ENCODE measurements at regions not wholly inside any gene's neighbourhood (a gene's known extent, or its start where the extent isn't known, plus 50 kb on each side); places are given as distances from the start of the nearest gene placed in this dataset.

DNA sequence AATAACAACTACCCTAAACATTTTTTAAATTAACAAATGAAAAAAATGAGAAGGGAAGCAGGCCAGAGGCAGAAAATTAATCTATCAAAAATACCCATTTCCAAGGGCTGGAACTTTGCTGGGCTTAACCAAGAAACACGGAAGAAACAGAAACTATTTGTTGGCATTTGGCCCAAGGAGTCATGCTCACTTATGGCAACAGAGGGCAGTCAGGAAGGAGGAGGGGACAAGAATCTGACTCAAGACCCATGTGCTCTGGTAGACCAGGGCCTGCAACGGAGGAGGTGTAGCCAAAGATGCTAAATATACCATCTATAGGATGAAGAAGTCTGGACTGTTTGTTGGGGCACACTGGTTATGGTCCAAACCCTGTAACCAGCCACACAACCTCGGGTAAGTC lies 496.7 kb downstream of the COG6 start:
- DNase-seq: no peak

DNA sequence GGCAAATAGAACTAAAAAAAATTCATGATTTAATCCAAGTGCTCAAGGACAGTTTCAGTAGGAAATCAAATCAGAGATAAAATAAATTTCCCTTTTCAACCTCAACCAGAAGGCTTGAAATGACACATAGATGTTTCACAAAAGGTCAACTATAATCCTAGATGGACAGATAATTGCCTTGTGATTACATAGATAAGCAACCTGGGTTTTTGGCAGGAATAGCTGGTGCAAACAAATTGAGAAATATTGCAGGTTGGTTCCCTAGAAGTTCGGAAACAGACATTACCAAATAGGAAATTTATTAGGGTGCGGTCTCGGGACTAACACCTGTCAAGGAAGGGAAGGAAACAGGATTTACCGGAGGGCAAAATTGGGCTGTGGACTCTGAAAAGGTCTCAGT lies 497.5 kb downstream of the COG6 start:
- DNase-seq: no peak

DNA sequence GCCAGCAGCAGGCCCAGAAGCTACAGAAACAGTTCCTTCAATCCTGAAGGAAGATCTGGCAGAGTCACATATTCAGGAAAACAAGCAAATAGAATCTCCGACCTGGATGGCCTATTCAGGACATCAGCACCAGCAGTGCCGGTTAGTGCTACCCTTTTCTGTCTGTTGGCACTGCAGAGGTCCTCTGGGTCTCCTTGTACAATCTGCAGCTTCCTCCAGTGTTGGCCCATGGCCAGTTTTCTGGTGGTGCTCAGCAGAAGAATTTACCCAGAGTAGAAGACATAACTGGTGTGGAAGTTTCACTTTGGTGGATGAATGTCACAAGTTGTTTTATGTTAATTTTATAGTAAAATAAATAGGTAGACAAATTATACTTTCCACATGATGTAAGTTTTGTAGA lies 498.1 kb downstream of the COG6 start:
- DNase-seq: no peak

DNA sequence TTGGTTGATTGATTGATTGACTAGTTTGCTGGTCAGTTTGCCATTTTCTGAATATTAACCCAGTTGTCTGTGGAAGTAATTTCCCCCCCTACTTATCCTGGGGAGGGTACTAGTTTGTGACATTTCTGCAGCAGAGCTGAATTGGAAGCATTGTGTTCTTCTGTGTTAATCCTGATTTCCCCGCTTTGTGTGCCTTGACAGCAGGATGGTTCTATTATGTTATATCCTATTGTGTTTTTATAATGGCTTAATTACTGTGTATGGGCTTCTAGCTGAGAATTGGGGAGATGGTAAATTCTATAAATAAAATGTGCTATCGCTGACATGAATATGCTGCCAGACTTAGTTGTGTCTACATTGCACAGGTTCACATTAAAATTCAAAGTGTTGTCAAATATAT lies 499.7 kb downstream of the COG6 start:
- no peak for DNase-seq

DNA sequence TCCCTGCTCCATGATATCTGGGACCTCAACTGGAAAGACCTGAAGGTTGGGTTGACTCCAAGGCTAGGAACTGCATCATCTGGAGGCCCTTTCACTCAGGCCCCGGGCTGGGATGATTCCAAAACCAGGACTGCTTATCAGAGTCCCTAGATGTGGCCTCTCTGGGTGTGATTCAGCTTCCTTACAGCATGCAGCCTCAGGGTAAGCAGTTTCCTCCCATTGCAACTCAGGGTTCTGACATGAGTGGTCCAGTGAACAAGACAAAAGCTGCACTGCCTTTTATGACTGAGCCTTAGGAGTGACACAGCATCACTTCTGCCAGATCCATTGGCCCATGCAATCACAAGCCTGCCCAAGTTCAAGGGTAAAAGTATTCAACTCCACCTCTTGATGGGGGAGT lies 502.8 kb downstream of the COG6 start:
- DNase-seq: no peak

DNA sequence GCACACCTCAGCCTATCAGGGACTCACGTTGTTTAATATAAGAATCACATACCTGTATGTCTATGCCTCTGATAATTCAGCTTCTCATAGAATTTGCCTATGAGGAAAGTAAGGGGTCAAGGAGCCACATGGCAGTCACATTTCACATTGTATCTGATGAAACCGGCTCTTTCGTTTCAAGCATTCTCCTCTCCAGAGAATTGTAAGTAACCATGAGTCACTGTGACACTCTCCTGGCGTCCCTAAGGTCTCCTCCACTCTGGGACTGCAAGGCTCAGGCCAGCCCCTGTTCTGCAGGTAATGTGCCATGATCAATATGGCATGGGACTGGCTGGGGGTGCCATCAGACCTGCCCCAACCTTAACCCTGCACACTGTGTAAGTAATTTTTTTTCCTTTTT lies 503.3 kb downstream of the COG6 start:
- no peak for DNase-seq

DNA sequence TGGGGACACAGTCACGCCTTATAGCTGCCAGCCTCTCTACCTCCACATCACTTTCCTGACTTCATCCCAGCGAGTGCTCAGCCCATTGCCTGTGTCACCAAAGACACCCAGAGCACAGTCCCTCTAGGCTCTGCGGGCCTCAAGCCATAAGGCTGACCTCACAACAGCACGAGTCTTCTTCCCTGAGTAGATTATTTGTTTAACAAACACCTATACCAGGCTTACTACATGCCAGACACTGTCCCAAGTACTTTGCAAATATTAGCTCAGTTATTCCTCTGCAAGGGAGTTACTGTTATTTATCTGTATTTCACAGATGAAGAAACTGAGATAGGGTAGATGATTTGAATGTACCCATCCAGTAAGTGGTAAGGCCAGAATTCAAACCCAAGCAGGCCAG lies 504.3 kb downstream of the COG6 start:
- no peak for DNase-seq

DNA sequence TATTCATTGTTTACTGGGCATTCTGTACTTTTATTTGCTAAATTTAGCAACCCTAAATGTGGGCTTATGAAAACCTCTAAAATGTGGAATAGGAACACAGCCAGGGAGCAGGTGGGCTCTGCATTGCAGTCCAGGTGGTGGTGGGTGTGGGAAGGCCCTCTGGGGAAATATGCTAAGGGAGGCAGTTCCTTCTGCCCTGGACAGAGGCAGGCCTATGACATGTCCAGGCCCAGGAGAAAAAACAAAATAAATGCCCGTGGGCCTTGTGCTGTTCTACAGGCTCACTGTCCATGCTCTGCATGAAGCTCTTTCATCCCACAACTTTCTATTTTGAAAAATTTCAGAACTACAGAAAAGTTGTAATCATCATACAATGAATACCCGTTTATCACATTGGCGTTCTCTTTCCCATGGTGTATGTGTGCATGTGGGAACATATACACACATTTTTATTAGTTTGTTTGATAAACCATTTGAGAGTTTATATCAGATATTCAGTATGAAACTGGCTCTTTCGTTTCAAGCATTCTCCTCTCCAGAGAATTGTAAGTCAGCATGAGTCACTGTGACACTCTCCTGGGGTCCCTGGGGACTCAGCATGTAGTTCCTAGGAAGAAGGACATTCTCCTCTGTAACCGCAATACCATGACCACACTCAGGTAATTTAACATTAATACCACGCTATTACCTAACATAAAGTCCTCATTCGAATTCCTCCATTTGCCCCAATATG lies 505.3 kb downstream of the COG6 start:
- no peak for DNase-seq

DNA sequence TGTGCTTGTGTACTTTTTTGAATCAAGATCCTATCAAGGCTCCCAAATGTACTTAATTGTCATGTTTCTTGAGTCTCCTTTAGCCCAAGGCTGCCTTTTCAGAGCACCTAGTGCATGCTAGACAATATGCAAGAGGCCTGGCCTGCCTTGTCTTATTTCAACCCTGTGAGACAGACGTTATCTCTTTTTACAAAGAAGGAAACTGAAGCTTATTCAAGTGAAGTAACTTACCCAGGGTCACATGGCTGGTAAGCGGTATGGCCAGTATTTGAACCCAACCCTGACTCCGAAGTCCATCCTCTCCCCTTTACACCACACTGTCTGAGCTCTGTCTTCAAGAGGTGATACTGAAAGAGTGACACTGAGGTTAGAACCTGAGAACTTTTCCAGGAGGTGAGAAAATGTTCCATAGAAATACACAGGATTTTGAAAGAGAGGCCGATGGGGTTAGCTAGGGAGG lies 505.1 kb downstream of the FOXO1 start:
- no peak for DNase-seq

DNA sequence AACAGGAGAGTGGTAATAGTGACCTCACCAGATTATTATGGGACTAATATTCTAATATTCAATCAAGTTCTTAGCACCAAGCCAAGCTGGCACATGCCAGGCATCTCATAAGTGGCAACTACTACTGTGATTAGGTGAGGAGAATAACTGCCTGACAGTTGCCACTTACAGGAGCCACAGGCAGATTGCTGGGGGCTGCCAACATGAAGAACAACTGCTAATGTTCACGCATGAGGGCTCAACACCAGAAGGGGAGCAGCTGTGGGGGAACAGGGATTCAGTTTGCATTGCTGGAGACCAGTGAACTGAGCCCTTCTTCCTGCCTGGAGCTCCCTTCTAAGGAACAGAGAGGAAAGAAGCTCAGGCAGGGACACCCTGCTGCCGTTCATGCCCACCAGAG lies 504.5 kb downstream of the FOXO1 start:
- no peak for DNase-seq

DNA sequence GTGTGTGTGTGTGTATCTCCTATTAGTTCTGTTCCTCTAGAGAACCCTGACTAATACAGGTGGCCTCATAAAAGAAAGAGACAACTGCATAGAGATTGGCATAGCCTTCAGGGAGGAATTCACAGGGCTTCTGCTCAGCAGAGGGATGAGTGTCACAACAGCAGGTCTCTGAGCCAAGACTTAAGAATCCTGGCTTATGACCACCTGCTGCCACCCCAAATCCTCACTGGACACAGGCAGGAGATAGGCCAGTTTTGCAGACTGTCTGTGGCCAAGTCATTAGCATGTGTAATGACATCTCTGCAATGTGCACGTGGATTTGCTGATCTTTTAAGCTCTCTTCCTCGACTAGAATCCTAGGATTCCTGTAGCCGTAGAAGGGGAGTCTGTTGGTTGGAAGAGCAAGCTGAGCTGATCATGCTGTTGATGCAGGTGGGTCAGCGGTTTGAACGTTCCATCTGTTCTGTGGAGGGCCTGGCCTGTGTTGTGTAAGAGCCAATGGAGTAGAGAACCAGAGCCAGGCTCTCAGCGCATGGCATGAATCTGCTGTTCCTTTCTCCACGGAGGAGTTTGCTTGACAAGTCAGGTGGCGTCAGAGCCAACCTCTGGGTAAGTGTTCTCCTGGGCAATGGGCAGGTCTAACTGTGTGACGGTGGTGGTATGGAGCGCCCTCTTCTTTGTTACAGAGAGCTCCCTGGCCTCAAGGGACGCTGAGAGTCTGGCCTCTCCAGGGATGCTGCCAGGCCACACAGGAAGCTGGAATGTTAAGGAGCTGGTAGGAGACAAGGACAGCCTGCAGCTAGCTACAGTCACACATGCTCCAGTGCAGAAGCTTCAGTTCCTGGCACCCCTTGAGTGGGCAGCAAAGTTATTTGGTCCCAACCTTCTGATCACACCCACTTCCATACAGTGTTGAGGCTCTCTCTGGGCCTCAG lies 503.1 kb downstream of the FOXO1 start:
- DNase-seq: no peak

DNA sequence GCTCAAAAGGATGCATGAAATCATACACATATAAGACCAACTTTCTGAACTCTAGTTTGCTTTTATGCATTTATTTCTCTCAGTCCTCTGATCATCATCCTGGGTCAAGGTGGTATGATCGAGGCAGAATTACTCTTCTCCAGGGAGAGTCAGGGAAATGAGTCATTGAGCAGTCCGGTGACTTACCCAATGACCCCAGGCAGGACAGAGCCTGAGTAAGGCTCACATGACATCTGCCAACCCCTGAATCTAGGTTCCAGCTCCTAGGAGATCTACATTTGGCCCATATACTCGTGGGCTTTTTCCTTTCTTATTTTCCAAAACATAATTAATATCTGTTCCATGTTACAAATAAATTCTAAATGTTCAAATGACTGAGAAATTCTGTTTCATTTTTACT lies 502.3 kb downstream of the FOXO1 start:
- DNase-seq: no peak

DNA sequence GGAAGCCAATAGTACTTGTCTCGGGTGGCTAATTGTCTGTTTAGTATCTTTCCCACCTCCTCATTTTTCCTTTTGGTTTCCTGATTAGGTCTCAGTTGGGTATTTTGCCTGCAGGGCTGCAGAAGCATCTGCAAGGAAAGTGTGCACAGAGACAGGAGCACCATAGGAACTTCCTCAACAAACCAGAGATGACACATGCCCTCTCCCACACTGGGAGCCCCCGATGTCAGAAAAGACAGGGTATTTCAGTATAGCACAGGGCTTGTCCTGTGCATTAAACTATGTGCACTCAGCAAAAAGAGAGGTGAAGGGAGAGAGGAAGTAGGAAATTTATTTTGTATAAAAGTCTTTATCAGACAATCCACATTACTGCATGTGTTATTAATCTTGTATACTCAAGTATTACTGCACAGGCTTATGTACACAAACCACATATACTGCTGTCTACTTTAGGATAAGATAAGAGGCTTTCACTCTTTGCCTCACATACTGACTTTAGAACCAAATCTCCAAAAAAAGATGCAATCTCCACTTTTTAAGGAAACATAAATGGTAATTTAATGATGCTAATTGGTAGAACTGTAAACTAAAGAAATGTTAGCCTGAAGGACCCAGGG lies 501.0 kb downstream of the FOXO1 start:
- DNase-seq: no peak

DNA sequence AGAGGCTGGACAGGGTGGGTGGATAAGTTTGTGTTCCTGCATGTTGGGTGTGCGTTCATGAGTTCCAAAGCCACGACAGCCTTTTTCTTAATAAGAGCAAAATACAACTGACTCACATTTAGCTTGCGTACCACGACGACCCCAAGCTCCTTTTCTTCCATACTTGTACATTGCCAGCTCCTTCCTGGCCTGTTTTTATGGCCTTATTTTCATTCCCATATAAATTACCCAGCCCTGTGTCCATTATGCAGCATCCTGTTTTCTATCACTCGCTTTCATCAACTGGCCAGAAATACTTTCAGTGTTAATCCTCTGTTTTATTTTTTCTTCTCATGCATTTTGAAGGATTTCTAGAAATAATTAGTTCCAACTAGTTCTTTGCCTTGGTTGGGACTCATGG lies 499.1 kb downstream of the FOXO1 start:
- DNase-seq: no peak

DNA sequence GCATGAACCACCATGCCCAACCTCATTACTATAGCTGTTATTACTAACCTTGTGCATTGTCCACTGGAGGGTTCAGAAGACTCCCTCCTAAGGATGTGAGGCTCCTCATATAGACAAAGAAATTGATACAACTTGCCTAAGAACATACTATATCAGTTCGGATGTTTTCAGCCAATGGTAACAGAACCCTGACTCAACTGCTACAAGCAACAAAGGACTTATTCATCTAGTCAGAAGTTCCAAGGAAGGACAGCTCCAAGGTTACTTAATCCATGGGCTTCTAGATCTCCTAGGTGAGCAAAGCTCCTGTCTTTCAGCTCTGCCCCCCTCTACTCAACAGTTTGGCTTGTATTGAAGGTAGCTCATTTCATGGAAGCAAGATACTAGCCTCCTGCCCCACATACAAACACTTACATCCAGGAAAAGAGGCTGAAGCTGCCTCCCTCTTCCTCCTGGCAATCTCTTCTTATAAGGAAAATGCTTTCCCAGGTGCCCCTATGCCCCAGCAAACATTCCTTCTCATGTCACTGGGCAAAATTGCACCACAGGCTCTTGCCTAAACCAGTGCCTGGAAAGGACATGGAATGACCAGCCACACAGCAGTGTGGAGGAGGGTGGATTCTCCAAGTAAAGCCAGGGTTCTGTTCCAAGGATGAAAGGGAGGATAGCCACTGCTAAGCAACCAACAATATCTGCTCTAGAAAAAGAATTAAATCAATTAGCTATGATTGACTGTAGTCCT lies 497.8 kb downstream of the FOXO1 start:
- DNase-seq: no peak

DNA sequence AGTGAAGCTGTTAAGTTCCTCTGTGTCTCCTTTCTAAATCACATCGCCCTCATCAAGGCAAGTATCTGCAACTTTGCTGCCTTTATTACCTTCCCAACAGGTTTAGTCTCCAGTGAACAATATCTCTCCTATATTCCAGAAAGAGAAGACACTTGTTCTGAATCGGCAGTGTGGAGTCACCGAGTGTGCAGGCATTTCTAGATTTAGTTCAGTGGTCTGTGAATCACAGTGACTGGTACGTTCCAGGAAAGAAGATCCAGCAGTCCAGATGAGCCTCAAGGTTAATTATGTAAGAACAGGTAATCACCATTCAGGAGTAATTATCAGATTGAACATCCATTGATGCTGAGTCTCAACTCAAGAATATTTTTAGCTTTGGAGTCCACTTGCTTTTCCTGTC lies 497.0 kb downstream of the FOXO1 start:
- no peak for DNase-seq

DNA sequence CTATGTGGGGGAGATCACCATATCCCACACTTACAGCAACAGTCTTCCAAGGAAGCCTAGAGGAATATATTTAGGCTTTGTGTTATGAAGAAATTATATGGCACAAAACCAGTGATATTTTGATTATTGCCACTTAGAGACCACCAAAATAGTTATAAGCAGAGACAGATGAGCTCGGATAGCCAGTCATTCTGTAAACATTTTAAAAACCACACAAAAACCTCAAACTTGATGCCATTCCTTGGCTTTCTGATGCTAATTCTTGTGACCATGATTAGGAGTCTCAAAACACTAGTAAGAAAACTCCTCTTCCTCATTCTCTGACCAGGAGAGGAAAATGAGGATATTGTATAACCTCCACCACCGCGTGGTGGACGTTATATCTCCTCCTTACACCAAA lies 496.4 kb downstream of the FOXO1 start:
- no peak for DNase-seq

DNA sequence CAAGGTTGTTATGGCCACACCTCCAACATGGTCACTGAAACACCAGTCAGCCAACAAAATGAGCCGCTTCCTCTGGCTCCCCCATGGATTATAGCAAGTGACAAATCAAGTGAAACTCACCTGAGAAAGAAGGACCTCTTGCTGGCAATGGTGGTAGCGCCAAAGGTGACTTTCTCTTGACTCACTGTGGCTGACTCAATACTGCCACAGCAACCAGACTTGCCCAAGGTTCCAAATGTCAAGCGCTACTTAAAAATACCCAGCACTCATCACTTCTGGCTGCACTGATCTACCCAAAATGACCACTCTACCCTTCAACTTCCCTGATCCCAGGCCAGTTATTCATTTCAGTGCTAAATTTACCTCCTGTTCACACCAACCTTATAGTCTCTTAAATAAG lies 495.5 kb downstream of the FOXO1 start:
- no peak for DNase-seq

DNA sequence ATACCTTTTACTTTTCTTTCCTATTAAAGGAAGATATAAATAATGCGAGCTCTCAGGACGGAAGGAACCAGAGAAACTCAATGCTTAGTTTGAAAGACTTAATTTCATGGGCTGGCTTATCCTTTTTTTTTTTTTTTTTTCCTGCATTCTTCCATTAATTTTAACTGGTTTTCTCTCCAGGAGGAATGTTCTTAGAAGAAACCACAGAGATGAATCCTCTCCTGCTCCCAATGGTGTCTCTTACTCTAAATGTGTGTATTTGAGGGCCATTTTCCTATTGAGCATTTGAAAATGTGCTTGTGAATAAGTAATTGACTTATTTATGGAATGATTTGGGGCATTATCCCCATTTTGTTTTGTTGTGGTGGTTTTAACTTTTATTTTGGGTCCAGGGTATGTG lies 494.9 kb downstream of the FOXO1 start:
- no peak for DNase-seq

DNA sequence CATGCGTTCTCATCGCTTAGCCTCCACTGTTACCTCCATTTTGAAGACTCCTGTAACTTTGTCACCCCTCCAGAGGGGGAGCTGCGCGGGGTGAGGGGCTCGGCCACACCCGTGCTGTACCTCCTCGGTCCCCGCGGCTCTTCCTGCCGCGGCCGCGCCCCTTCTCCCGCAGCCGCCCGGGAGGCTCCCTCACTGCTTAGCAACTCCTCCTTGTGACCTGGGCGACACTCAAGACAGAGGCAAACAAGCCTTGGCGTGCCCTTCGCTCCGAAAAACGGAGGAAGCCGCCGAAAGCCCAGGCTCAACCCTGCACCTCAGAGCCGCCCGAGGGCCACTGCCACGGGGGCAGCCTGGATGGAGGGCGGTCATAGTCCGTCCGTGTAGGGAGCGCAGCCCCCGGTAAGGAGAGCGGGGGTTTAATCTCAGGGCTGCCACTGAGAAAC lies 494.3 kb downstream of the FOXO1 start:
- no peak for DNase-seq

DNA sequence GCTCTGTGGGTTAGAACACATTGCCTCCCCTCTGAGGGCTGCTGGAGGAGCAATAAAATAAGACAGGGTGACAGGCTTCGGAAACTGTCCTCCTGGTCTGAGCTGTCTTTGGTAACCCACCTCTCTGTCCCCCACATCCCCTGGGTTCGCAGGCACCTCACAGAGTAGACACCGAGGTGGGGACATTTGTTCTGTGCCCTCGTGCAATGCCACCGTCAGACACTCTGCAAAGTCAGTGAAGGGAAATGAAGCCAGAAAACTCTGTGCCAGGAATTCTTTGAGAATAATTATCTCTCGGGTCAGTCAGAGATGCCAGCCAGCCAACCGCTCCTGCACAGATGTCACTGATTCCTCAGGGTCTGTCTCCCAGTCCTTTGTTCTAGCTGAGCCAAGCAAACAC lies 493.6 kb downstream of the FOXO1 start:
- DNase-seq: no peak

DNA sequence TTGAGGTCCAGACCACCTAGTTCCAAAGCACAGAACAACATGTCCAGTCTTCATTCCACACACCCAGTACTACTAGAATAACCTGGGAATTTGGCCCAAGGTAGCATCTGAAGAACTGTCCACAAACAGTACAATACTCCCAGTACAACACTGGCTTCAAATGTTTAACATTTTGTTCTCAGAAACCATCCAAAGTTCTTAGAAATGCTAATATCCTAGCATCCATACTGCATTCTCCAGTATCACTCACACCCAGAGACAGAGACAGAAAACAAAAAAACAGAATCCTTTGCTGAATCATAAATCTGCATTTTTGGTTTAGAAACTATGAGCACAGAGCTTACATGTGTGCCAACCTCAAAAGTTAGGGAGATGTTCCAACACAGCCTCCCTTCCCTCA lies 490.8 kb downstream of the FOXO1 start:
- no peak for DNase-seq

DNA sequence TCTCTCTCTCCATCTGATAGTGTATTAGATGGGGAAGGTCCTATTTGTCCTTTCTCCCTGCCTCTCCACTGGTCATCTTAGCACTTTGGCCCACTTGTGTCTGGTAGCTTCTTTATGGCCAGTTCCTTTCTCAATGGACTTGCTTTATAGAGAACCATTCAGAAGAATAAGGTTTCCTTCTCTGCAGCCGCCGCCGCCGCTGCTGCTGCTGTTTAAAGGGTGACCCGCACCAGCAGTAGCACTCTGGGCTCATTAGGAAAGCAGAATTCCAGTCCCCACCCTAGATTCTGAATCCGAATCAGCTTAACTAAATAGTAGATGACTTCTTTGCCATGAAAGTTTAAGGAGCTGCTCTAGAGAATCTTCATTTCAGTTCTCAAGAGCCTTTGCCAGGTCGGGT lies 490.2 kb downstream of the FOXO1 start:
- DNase-seq: no peak

Data from CD4-positive, alpha-beta T cell treated with Interferon gamma for 1 hour (primary cell).